HG03175 (cell line): ENCODE measurements at regions not wholly inside any gene's neighbourhood (a gene's known extent, or its start where the extent isn't known, plus 50 kb on each side); places are given as distances from the start of the nearest gene placed in this dataset.
A peak's percentile ranks its signal among the peaks of the same experiment; 100 is the strongest.
"Not testable (repeated sequence)": the region's sequence is repeated elsewhere in the genome, so short reads cannot be mapped to it uniquely, and the experiment has no call there.

ENCODE experiments used
- ATAC-seq: cut with Tn5 transposase; IDR thresholded peaks from one replicate; pipeline ENCODE4 v1.9.1; 2021; ENCODE audit warnings: mild to moderate bottlenecking, moderate library complexity; ENCODE audit not compliant: unreplicated experiment

- ATAC-seq: no peak
Observed at GRCh38 chr9:110077925-110078324, 130.0 kb downstream of the C9orf152 start.

GRCh38 chr9:110078604-110079003 lies 129.4 kb downstream of the C9orf152 start:
- ATAC-seq: no peak

GRCh38 chr9:110081395-110081794 lies 126.6 kb downstream of the C9orf152 start:
- no peak for ATAC-seq

DNA sequence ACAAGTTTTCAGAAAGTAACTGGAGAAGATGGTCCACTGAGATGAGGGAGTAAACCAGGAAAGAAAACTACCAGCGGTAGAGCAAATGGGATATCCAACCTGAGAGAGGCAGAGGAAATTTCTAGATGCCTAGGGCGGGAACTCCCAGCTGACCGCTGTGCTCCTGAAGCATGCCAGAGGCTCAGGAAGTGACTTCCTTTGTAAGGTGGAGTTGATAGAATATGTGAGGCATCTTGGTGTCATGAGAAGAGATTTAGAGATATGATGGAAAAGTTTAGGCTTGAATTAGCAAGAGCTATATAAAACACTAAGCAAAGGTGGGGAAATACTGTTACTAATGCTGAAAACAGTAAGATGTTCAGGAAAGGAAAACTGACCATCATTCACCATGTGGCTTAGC lies 124.1 kb downstream of the C9orf152 start:
- ATAC-seq: no peak

GRCh38 chr9:110086537-110086936 lies 121.4 kb downstream of the C9orf152 start:
- no peak for ATAC-seq

GRCh38 chr9:110087605-110088004 lies 120.4 kb downstream of the C9orf152 start:
- ATAC-seq: no peak

DNA sequence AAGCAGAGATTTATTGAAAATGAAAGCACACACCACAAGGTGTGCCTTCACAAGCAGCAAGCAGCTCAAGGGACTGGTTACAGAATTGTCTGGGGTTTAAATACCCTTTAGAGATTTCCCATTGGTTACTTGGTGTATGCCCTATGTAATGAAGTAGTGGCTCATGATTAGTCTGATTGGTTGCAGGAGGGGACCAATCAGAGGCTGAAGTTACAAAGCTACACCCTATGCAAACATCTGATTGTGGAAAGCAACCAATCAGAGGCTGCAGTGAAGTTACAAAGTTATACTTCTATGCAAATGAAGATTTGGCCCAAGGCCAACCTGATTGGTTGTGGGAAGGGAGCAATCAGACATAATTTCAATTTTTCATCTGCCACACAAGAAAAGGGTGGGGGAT lies 119.9 kb downstream of the C9orf152 start:
- peak; percentile 44 for ATAC-seq

DNA sequence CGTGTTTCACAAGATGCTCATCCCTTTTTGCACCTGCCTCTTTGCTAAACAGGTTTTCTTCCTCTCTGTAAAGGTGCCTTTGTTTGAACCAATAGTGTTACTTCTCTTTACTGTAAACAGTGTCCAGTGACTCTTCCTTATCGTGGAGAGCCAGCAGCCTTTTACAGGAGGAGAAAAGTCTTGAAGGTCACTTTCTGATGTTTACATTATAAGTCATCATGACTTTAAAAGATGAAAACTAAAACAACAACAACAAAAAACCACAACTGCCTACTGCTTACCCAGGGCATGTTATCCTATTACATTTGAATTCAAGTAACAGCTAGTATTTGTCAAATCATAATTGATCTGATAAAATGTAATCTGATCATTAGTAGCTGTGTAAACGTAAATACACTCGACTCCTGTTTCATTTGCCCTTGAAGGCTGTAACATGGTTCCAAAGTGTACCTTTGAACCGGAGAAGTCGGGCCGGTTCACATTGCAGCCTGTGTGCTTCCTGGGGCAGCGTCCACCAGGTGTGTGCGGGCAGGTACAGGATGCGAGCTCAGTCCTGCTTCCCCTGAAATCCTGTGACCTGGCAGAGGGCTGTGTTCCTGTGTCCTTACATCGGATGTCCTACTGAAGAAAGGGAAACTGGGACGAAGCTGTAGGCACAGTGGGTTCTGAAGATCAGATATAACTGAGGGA lies 118.1 kb downstream of the C9orf152 start:
- no peak for ATAC-seq

DNA sequence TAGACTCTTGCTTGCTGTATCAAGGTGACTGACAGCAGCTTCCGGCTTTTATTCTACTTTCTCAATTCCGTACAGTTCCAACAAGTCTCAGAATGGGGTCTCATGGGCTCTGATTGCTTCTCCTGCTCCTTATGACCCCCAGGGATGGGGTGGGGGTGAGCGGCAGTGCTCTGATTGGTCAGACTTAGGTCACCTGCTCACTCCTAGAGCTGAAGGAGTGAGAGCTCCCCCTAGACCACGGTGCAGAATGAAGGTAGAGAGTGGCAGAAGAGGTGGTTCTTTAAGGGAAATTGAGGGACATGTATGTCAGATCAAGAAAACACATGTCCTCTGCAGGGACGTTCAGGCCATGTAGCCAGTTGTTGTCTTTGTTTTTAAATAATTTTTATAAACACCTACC lies 115.2 kb downstream of the C9orf152 start:
- ATAC-seq: no peak

GRCh38 chr9:110093417-110093816 lies 114.5 kb downstream of the C9orf152 start:
- ATAC-seq: no peak

GRCh38 chr9:110093871-110094270 lies 114.1 kb downstream of the C9orf152 start:
- ATAC-seq: no peak

DNA sequence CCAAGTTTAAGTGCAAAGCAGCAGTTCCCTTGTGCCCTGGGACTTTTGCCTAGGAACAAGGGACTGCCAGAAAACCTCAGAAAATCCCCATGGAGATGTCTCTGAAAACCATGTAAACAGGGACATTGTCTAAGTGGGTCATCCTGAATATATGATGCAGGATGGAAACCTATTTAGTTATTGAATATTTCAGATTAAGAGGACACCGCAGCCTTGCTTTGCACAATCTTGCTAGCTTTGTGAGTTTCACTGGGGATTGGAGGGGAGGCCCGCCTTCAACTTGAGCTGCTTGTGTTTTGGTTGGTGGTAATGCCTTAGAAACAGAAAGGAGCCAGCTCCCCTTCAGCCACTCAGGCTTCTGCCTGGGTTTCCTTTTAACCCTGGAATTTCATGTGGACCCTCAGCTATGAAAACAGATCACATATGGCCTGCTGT lies 112.8 kb downstream of the C9orf152 start:
- ATAC-seq: no peak

GRCh38 chr9:110095776-110096175 lies 112.2 kb downstream of the C9orf152 start:
- no peak for ATAC-seq

- ATAC-seq: not testable (repeated sequence)
Observed at GRCh38 chr9:110096674-110097073, 111.3 kb downstream of the C9orf152 start.

- no peak for ATAC-seq
Observed at GRCh38 chr9:110099236-110100095, 108.5 kb downstream of the C9orf152 start.

- ATAC-seq: peak; percentile 71
Observed at GRCh38 chr9:110101531-110102161, 106.3 kb downstream of the C9orf152 start.

- no peak for ATAC-seq
Observed at GRCh38 chr9:110103257-110103656, 104.7 kb downstream of the C9orf152 start.

DNA sequence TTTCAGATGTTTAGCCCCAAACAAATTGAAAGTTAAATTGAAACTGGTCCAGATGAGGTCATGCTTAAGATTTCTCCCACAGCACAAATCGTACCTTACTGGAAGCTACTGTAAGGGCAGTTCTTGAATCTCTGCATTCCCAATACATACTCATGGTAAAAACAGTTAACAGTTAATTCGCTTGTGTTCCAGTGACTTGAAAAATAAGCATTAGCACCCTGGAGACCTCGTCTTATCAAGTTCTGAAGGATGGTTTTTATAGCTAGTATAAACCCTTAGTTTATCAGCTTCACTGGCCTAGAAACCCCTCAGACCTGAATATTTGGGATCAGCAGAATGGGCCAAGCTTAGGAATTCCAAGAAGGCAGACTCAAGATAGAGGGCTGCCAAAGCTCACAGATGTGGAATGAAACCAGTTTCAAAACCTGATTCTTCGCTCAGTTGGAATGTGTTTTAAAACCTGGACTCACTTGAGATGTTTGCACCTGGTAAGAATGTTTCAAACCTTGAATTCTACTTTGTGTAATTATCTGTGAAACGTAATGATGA lies 103.6 kb downstream of the C9orf152 start:
- no peak for ATAC-seq

- no peak for ATAC-seq
Observed at GRCh38 chr9:110105107-110105506, 102.9 kb downstream of the C9orf152 start.

DNA sequence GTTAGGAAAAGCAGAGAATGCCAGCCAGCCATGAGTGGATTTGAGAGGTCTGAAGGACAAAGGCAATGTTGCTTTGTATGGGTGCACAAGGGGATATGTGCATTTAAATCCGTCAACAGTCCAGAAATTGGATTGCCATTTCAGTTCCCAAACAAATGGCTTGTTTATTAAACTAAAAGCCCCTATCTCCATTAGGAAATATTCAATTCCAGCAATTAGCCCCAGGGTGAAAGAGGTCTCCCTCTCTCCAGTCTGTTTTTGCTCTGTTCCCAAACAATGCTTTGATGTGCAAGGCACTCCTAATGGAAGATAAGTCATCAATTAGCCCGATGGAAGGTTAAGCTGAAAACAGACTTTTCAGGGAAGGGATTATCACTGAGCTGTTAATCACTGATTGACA lies 101.3 kb downstream of the C9orf152 start:
- no peak for ATAC-seq

- peak; percentile 5 for ATAC-seq
Observed at GRCh38 chr9:110109333-110110092, 98.4 kb downstream of the C9orf152 start.
